ENCODE measurements at regions not wholly inside any gene's neighbourhood (a gene's known extent, or its start where the extent isn't known, plus 50 kb on each side); places are given as distances from the start of the nearest gene placed in this dataset.

- Mint-ChIP-seq H3K36me3 (ENCODE audit: low read depth) (no peaks in the 10 kb centered on the region), H3K4me1 (ENCODE audit: low read depth) (no peaks in the 10 kb centered on the region), H3K4me3 (ENCODE audit: unreplicated experiment) (no peak overlapping the region), H3K27me3 (ENCODE audit: low read depth) (no peaks in the 10 kb centered on the region), H3K9me3 (ENCODE audit: low read depth) (peaks cover 6% of the 10 kb centered on the region), H3K27ac (ENCODE audit: unreplicated experiment) (no peak overlapping the region)
- TF ChIP-seq CTCF (IDR thresholded peaks at IDR 0.05) = no peak
- DNase-seq (ENCODE audit: low spot score) = no peak
Observed at GRCh38 chr20:60573003-60573680, 614.9 kb downstream of the CDH26 start.

DNA sequence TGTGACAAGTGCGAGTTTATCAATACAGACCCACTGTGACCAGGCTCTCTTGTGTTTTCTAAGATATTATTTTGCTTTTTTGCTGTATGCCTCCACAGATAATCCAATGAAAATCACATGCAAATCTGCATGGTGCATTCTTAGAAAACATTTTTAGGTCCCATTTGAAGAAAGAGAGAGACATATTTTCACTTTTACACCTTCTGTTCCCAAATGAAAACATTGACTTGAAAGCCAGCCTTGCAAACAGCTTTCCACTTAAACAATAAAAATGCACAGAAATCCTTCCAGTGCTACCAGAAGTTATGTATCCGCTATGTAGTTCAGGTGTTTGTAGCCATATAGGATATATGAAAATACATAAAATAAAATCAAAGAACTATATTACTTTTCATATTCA is 618.0 kb downstream of the CDH26 start:
- H3K4me3 Mint-ChIP-seq (ENCODE audit: unreplicated experiment) = no peak overlapping the region
- no peak overlapping the region for H3K27ac Mint-ChIP-seq (ENCODE audit: unreplicated experiment)
- no peaks in the 10 kb centered on the region for H3K9me3 Mint-ChIP-seq (ENCODE audit: low read depth)
- no peak for TF ChIP-seq CTCF (IDR thresholded peaks at IDR 0.05)
- H3K27me3 Mint-ChIP-seq (ENCODE audit: low read depth) = no peaks in the 10 kb centered on the region
- no peak for DNase-seq (ENCODE audit: low spot score)
- H3K4me1 Mint-ChIP-seq (ENCODE audit: low read depth) = no peaks in the 10 kb centered on the region
- H3K36me3 Mint-ChIP-seq (ENCODE audit: low read depth) = no peaks in the 10 kb centered on the region

DNA sequence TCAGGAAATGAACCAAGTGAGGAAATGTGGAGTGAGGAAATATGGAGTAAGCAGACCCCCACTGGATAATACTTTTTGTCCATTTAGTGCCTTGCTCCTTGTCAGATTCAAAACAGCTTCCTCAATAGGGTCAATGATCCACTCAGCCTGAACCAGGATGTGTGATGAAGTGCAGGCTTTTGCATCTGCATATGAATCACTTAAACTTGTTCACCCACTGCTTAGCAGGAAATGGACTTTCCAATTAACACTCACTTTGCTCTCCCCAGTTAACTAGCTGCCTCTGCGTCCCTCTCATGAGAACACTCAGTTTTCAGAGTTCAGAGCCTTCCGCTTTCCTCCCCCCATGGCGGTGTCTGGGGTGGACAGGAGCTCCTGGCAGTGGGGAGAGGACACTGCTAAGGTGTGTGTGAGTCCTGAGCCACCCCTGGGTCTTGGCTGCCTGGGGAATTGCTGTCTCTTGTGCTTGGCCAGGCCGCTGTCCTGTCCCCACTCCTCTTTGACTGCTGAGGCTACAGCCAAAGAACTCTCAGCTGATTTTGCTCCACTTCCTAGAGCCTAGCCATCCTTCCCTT is 621.8 kb downstream of the CDH26 start:
- Mint-ChIP-seq H3K36me3 (ENCODE audit: low read depth) (no peaks in the 10 kb centered on the region), H3K4me1 (ENCODE audit: low read depth) (no peaks in the 10 kb centered on the region), H3K27ac (ENCODE audit: unreplicated experiment) (no peak overlapping the region), H3K27me3 (ENCODE audit: low read depth) (peaks cover 2% of the 10 kb centered on the region), H3K4me3 (ENCODE audit: unreplicated experiment) (no peak overlapping the region), H3K9me3 (ENCODE audit: low read depth) (no peaks in the 10 kb centered on the region)
- no peak for TF ChIP-seq CTCF (IDR thresholded peaks at IDR 0.05)
- DNase-seq (ENCODE audit: low spot score) = no peak

GRCh38 chr20:60581606-60582115 is 623.4 kb downstream of the CDH26 start:
- Mint-ChIP-seq H3K36me3 (ENCODE audit: low read depth) (no peaks in the 10 kb centered on the region), H3K27me3 (ENCODE audit: low read depth) (peaks cover 2% of the 10 kb centered on the region), H3K4me1 (ENCODE audit: low read depth) (no peaks in the 10 kb centered on the region), H3K4me3 (ENCODE audit: unreplicated experiment) (no peak overlapping the region), H3K9me3 (ENCODE audit: low read depth) (no peaks in the 10 kb centered on the region), H3K27ac (ENCODE audit: unreplicated experiment) (no peak overlapping the region)
- no peak for TF ChIP-seq CTCF (IDR thresholded peaks at IDR 0.05)
- DNase-seq (ENCODE audit: low spot score) = no peak

DNA sequence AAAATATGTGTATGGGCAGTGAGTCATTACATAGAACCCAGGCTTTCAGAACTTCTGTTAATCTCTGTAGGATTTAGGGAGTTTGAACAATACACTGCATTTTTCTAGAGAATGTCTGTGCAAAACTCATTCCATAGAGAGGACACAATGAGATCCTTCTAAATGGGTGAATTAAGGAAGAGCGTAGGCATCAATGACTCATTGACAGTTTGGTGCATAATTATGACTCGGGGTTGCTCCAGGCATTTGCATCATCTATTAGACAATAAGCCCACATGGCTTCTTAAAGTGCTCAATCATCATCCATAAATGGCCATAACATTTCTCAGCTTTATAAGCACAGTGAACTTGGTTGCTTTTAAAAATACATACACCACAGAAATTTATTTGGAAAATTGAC is 625.5 kb downstream of the CDH26 start:
- Mint-ChIP-seq H3K27me3 (ENCODE audit: low read depth) (peaks cover 2% of the 10 kb centered on the region), H3K9me3 (ENCODE audit: low read depth) (no peaks in the 10 kb centered on the region), H3K27ac (ENCODE audit: unreplicated experiment) (no peak overlapping the region), H3K36me3 (ENCODE audit: low read depth) (no peaks in the 10 kb centered on the region), H3K4me3 (ENCODE audit: unreplicated experiment) (no peak overlapping the region), H3K4me1 (ENCODE audit: low read depth) (no peaks in the 10 kb centered on the region)
- TF ChIP-seq CTCF (IDR thresholded peaks at IDR 0.05) = no peak
- DNase-seq (ENCODE audit: low spot score) = no peak
